A673 (cell line): ENCODE measurements at regions not wholly inside any gene's neighbourhood (a gene's known extent, or its start where the extent isn't known, plus 50 kb on each side); places are given as distances from the start of the nearest gene placed in this dataset.

Experiments used
- CTCF ChIP-seq: fragments of 300-800, 200-600 bp; sonication (generic); conservative IDR thresholded peaks from 2 replicates; pipeline ENCODE4 v1.5.1; 2017; ENCODE audit warnings: low read depth, mild to moderate bottlenecking, antibody characterized with exemption, low read length, moderate library complexity, mixed read lengths
- EZH2 ChIP-seq: fragments of 200-600 bp; sonication (generic); IDR thresholded peaks from 2 replicates; pipeline ENCODE4 v1.6.1; 2017; ENCODE audit warnings: borderline replicate concordance, low read depth, mild to moderate bottlenecking, mixed read lengths, antibody characterized with exemption, low read length; ENCODE audit not compliant: poor library complexity, severe bottlenecking

GRCh38 chr15:34691034-34691433, 63.8 kb downstream of the GJD2 start:
- TF ChIP-seq EZH2 (no peak), CTCF (no peak)
